ENCODE measurements at regions not wholly inside any gene's neighbourhood (a gene's known extent, or its start where the extent isn't known, plus 50 kb on each side); places are given as distances from the start of the nearest gene placed in this dataset.

GRCh38 chr18:5779922-5780321, 115.4 kb downstream of the TMEM200C start:
- TF ChIP-seq EZH2 (IDR thresholded peaks at IDR 0.05) (no peak), POLR2AphosphoS5 (IDR thresholded peaks at IDR 0.05; ENCODE audit: borderline replicate concordance, low read depth, low read length) (no peak), FOXP2 (optimal IDR thresholded peaks at IDR 0.05; ENCODE audit: control extremely low read depth, extremely low read length, insufficient read depth) (no peak)
